ENCODE measurements at regions not wholly inside any gene's neighbourhood (a gene's known extent, or its start where the extent isn't known, plus 50 kb on each side); places are given as distances from the start of the nearest gene placed in this dataset.

DNA sequence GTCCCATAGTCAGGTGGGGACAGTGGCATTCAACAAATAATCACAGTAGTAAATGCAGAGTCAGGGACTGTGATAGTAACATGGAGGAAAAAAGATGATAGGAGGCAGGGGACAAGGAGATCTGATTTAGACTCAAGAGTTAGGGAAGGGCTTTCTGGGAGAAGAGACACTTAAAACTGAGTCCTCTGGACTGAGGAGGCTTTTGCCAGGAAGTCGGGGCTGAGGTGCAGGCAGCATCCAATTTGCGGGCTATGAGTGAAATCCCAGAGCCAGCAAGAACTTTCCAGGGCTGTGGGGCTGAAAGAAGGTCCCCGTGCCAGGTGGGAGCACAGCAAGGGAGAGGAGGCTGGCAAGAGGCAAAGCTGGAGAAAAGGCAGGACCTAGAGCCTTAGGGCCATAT lies 124.1 kb downstream of the KIF4B start:
- Histone ChIP-seq H3K4me1 (ENCODE audit: low read length) (no peaks in the 10 kb centered on the region), H3F3A (ENCODE audit: insufficient read depth, low read length) (no peaks in the 10 kb centered on the region), H4K20me1 (ENCODE audit: insufficient read depth, low read length) (no peaks in the 10 kb centered on the region), H2AFZ (ENCODE audit: low read length) (no peak overlapping the region), H3K36me3 (replicated peaks; ENCODE audit: insufficient read depth, low read length) (no peaks in the 10 kb centered on the region), H3K9me3 (replicated peaks; ENCODE audit: insufficient read depth, low read length) (no peaks in the 10 kb centered on the region), H3K4me3 (ENCODE audit: low read length) (no peak overlapping the region), H3K27ac (ENCODE audit: low read length) (no peak overlapping the region), H3K9ac (ENCODE audit: low read length) (no peak overlapping the region), H3K27me3 (replicated peaks; ENCODE audit: insufficient read depth, low read length) (no peaks in the 10 kb centered on the region), H3K9me2 (replicated peaks; ENCODE audit: insufficient read depth, low read length) (no peaks in the 10 kb centered on the region), H3K4me2 (ENCODE audit: low read depth, low read length) (no peak overlapping the region), H3K79me2 (ENCODE audit: low read length) (no peaks in the 10 kb centered on the region)
- TF ChIP-seq EZH2 (optimal IDR thresholded peaks at IDR 0.05; ENCODE audit: low read depth, low read length) (no peak), EZH2phosphoT487 (IDR thresholded peaks at IDR 0.05; ENCODE audit: low read length) (no peak)
- TF ChIP-seq, protein P1, sequence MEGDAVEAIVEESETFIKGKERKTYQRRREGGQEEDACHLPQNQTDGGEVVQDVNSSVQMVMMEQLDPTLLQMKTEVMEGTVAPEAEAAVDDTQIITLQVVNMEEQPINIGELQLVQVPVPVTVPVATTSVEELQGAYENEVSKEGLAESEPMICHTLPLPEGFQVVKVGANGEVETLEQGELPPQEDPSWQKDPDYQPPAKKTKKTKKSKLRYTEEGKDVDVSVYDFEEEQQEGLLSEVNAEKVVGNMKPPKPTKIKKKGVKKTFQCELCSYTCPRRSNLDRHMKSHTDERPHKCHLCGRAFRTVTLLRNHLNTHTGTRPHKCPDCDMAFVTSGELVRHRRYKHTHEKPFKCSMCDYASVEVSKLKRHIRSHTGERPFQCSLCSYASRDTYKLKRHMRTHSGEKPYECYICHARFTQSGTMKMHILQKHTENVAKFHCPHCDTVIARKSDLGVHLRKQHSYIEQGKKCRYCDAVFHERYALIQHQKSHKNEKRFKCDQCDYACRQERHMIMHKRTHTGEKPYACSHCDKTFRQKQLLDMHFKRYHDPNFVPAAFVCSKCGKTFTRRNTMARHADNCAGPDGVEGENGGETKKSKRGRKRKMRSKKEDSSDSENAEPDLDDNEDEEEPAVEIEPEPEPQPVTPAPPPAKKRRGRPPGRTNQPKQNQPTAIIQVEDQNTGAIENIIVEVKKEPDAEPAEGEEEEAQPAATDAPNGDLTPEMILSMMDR (IDR thresholded peaks at IDR 0.05; ENCODE audit: low read length), result no peak
- no peak for DNase-seq

DNA sequence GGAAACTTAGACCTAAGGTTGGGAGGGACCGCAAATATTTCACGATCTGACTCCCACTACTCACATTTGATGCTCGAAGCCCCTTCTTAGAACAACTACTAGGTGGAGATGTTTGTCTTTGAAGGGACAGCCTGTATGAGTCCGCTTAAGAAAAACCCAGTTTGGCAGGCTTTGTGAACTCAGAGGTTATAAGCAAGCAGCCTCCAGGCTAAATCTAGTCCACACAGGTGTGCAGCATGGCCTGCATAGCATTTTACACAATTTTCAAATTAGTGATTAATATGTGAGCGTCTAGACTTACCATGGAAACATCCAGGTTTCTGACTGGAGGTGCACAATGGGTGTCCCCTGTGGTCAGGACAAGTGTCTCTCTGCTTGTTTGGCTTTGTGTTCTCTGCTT lies 127.1 kb downstream of the KIF4B start:
- Histone ChIP-seq H3K4me1 (ENCODE audit: low read length) (no peaks in the 10 kb centered on the region), H3K79me2 (ENCODE audit: low read length) (no peaks in the 10 kb centered on the region), H3K27ac (ENCODE audit: low read length) (no peak overlapping the region), H3K4me2 (ENCODE audit: low read depth, low read length) (no peak overlapping the region), H3K9me3 (replicated peaks; ENCODE audit: insufficient read depth, low read length) (no peaks in the 10 kb centered on the region), H3K9ac (ENCODE audit: low read length) (no peak overlapping the region), H3K9me2 (replicated peaks; ENCODE audit: insufficient read depth, low read length) (no peaks in the 10 kb centered on the region), H4K20me1 (ENCODE audit: insufficient read depth, low read length) (no peaks in the 10 kb centered on the region), H3K4me3 (ENCODE audit: low read length) (no peak overlapping the region), H2AFZ (ENCODE audit: low read length) (no peak overlapping the region), H3F3A (ENCODE audit: insufficient read depth, low read length) (no peaks in the 10 kb centered on the region), H3K36me3 (replicated peaks; ENCODE audit: insufficient read depth, low read length) (no peaks in the 10 kb centered on the region), H3K27me3 (replicated peaks; ENCODE audit: insufficient read depth, low read length) (no peaks in the 10 kb centered on the region)
- no peak for TF ChIP-seq EZH2phosphoT487 (IDR thresholded peaks at IDR 0.05; ENCODE audit: low read length)
- TF ChIP-seq, protein P1 (IDR thresholded peaks at IDR 0.05; ENCODE audit: low read length), result no peak
- TF ChIP-seq EZH2 (optimal IDR thresholded peaks at IDR 0.05; ENCODE audit: low read depth, low read length), result no peak
- DNase-seq, result no peak

DNA sequence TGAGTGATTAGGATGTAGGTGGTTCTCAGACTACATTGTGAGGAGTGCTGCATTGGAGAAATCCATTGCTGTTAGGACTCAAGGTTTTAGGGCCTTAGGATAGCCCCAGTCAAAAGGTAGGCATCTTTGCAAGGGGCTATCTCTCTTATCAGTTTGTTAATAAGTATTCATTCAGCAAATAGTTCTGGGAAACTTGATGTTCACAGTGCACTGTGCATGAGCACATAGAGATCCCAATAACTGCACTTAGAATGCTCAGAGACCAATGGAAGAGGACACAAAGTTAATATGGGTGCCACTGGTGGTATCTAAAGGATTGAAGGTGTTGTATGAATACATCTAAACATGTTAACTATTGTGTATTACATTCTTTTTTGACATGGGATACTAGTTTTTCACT lies 131.4 kb downstream of the KIF4B start:
- H4K20me1 ChIP-seq (ENCODE audit: insufficient read depth, low read length), result no peaks in the 10 kb centered on the region
- no peak overlapping the region for H3K9ac ChIP-seq (ENCODE audit: low read length)
- no peaks in the 10 kb centered on the region for H3K27me3 ChIP-seq (replicated peaks; ENCODE audit: insufficient read depth, low read length)
- H2AFZ ChIP-seq (ENCODE audit: low read length), result no peak overlapping the region
- no peak overlapping the region for H3K4me3 ChIP-seq (ENCODE audit: low read length)
- H3K79me2 ChIP-seq (ENCODE audit: low read length), result no peaks in the 10 kb centered on the region
- no peak overlapping the region for H3K4me2 ChIP-seq (ENCODE audit: low read depth, low read length)
- DNase-seq, result no peak
- no peaks in the 10 kb centered on the region for H3K9me3 ChIP-seq (replicated peaks; ENCODE audit: insufficient read depth, low read length)
- no peak overlapping the region for H3K27ac ChIP-seq (ENCODE audit: low read length)
- 0 out of 2 replicates have a peak, but pooled peaks cover 3% of the 10 kb centered on the region for H3F3A ChIP-seq (ENCODE audit: insufficient read depth, low read length)
- peaks cover 14% of the 10 kb centered on the region for H3K4me1 ChIP-seq (ENCODE audit: low read length)
- TF ChIP-seq, protein P1 (IDR thresholded peaks at IDR 0.05; ENCODE audit: low read length), result no peak
- TF ChIP-seq EZH2phosphoT487 (IDR thresholded peaks at IDR 0.05; ENCODE audit: low read length) (no peak), EZH2 (optimal IDR thresholded peaks at IDR 0.05; ENCODE audit: low read depth, low read length) (no peak)
- no peaks in the 10 kb centered on the region for H3K9me2 ChIP-seq (replicated peaks; ENCODE audit: insufficient read depth, low read length)
- H3K36me3 ChIP-seq (replicated peaks; ENCODE audit: insufficient read depth, low read length), result no peaks in the 10 kb centered on the region

All from MM.1S (cell line).